ENCODE measurements at regions not wholly inside any gene's neighbourhood (a gene's known extent, or its start where the extent isn't known, plus 50 kb on each side); places are given as distances from the start of the nearest gene placed in this dataset.

- H4K20me1 ChIP-seq (ENCODE audit: insufficient read depth, low read length) = no peaks in the 10 kb centered on the region
- no peak for TF ChIP-seq CTCF (conservative IDR thresholded peaks at IDR 0.05; ENCODE audit: low read length)
- TF ChIP-seq EZH2phosphoT487 (IDR thresholded peaks at IDR 0.05; ENCODE audit: borderline replicate concordance, low read depth, low read length) = no peak
- no peaks in the 10 kb centered on the region for H3K79me2 ChIP-seq (ENCODE audit: insufficient read depth, low read depth, low read length)
- BruUV-seq (replicated peaks) = no TSS peak
- no peak overlapping the region for H3K27ac ChIP-seq (ENCODE audit: low read depth, low read length, poor library complexity, severe bottlenecking)
- no peaks in the 10 kb centered on the region for H3K9me2 ChIP-seq (ENCODE audit: insufficient read depth, low read length)
- ChIA-PET CTCF (ENCODE audit: unreplicated experiment) (no interaction called here), POLR2A (interaction anchor here (1.1 kb wide), 1 partner anchor 16 kb away, joined by 3 read pairs; no protein-coding TSS in a partner anchor)
- H3K4me1 ChIP-seq (ENCODE audit: insufficient read depth, low read length, poor library complexity, severe bottlenecking) = no peaks in the 10 kb centered on the region
- no peaks in the 10 kb centered on the region for H3K36me3 ChIP-seq (ENCODE audit: insufficient read depth, low read length)
- H3K4me3 ChIP-seq (ENCODE audit: low read depth, low read length, poor library complexity, severe bottlenecking) = no peak overlapping the region
- no peak overlapping the region for H2AFZ ChIP-seq (ENCODE audit: low read length)
- no peak overlapping the region for H3K4me2 ChIP-seq (ENCODE audit: low read length)
- DNase-seq (ENCODE audit: low spot score) = no peak
- intact Hi-C loops (cut with micrococcal nuclease; ENCODE audit: unreplicated experiment) = no loop called here
- H3K9me3 ChIP-seq (ENCODE audit: low read length) = no peaks in the 10 kb centered on the region
Observed at GRCh38 chr15:62492900-62493299, 327.8 kb upstream of the C2CD4B start.

GRCh38 chr15:62494197-62494596, 329.1 kb upstream of the C2CD4B start:
- no peaks in the 10 kb centered on the region for H4K20me1 ChIP-seq (ENCODE audit: insufficient read depth, low read length)
- ChIA-PET POLR2A (no interaction called here), CTCF (ENCODE audit: unreplicated experiment) (no interaction called here)
- H3K9me2 ChIP-seq (ENCODE audit: insufficient read depth, low read length) = no peaks in the 10 kb centered on the region
- H3K27ac ChIP-seq (ENCODE audit: low read depth, low read length, poor library complexity, severe bottlenecking) = no peak overlapping the region
- H3K4me3 ChIP-seq (ENCODE audit: low read depth, low read length, poor library complexity, severe bottlenecking) = no peak overlapping the region
- H3K9me3 ChIP-seq (ENCODE audit: low read length) = no peaks in the 10 kb centered on the region
- no peak overlapping the region for H3K4me2 ChIP-seq (ENCODE audit: low read length)
- H3K4me1 ChIP-seq (ENCODE audit: insufficient read depth, low read length, poor library complexity, severe bottlenecking) = no peaks in the 10 kb centered on the region
- TF ChIP-seq CTCF (conservative IDR thresholded peaks at IDR 0.05; ENCODE audit: low read length) (no peak), EZH2phosphoT487 (IDR thresholded peaks at IDR 0.05; ENCODE audit: borderline replicate concordance, low read depth, low read length) (no peak)
- H3K79me2 ChIP-seq (ENCODE audit: insufficient read depth, low read depth, low read length) = no peaks in the 10 kb centered on the region
- H3K36me3 ChIP-seq (ENCODE audit: insufficient read depth, low read length) = no peaks in the 10 kb centered on the region
- intact Hi-C loops (cut with micrococcal nuclease; ENCODE audit: unreplicated experiment) = no loop called here
- H2AFZ ChIP-seq (ENCODE audit: low read length) = no peak overlapping the region
- BruUV-seq (replicated peaks) = no TSS peak
- no peak for DNase-seq (ENCODE audit: low spot score)

- no peaks in the 10 kb centered on the region for H3K9me3 ChIP-seq (ENCODE audit: low read length)
- POLR2A ChIA-PET = interaction anchor here (0.7 kb wide), 2 partner anchors 73 to 364 kb away, joined by 3 read pairs; no protein-coding TSS in a partner anchor
- intact Hi-C loops (cut with micrococcal nuclease; ENCODE audit: unreplicated experiment) = no loop called here
- no peaks in the 10 kb centered on the region for H3K79me2 ChIP-seq (ENCODE audit: insufficient read depth, low read depth, low read length)
- no TSS peak for BruUV-seq (replicated peaks)
- H3K4me2 ChIP-seq (ENCODE audit: low read length) = no peak overlapping the region
- no peaks in the 10 kb centered on the region for H4K20me1 ChIP-seq (ENCODE audit: insufficient read depth, low read length)
- no peak overlapping the region for H3K4me3 ChIP-seq (ENCODE audit: low read depth, low read length, poor library complexity, severe bottlenecking)
- no peak for DNase-seq (ENCODE audit: low spot score)
- TF ChIP-seq EZH2phosphoT487 (IDR thresholded peaks at IDR 0.05; ENCODE audit: borderline replicate concordance, low read depth, low read length) (no peak), CTCF (conservative IDR thresholded peaks at IDR 0.05; ENCODE audit: low read length) (no peak)
- no peak overlapping the region for H3K27ac ChIP-seq (ENCODE audit: low read depth, low read length, poor library complexity, severe bottlenecking)
- no peaks in the 10 kb centered on the region for H3K36me3 ChIP-seq (ENCODE audit: insufficient read depth, low read length)
- CTCF ChIA-PET (ENCODE audit: unreplicated experiment) = no interaction called here
- H3K9me2 ChIP-seq (ENCODE audit: insufficient read depth, low read length) = no peaks in the 10 kb centered on the region
- H3K4me1 ChIP-seq (ENCODE audit: insufficient read depth, low read length, poor library complexity, severe bottlenecking) = no peaks in the 10 kb centered on the region
- no peak overlapping the region for H2AFZ ChIP-seq (ENCODE audit: low read length)
Observed at GRCh38 chr15:62495670-62496614, 330.9 kb upstream of the C2CD4B start.
